Stomach (tissue), 4 donors: ENCODE measurements at regions not wholly inside any gene's neighbourhood (a gene's known extent, or its start where the extent isn't known, plus 50 kb on each side); places are given as distances from the start of the nearest gene placed in this dataset.

Experiments
- CTCF ChIP-seq, 7 experiments: fragments of 450-650 bp in 4 of 7; fragments of 200-600 bp in 3 of 7; sonication (generic) in 3 of 7; IDR thresholded peaks; one replicate each; pipeline ENCODE4 v1.5.1; 2016 to 2019; ENCODE audit warnings: antibody characterized with exemption in 7 of 7, control low read depth in 2 of 7, mild to moderate bottlenecking in 1 of 7
- POLR2A ChIP-seq, 4 donors: fragments of 450-650 bp; IDR thresholded peaks; one replicate each; pipeline ENCODE4 v1.6.1; 2016; ENCODE audit warnings: antibody characterized with exemption in 4 of 4, control low read depth in 2 of 4, mild to moderate bottlenecking in 1 of 4, moderate library complexity in 1 of 4

DNA sequence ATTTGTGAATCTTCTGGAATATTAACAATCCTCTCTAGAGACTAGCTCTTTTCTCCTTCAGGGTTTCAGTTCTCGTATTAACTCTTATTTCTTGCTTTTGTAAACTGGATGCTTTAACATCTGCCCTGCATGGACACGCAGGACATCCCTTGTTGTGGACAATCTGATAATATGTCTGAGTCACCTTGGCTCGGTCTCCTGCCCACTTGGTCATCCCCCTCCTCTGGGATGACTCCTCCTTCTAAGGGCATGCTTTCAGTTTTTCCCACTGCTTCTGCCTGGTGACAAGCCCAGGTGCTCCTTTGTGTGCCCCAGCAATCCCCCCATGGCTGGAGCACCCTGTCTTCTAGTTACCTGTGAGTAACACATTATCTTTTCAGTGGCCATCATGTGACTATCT, 460.5 kb downstream of the DSC3 start:
- TF ChIP-seq POLR2A (IDR thresholded peaks at IDR 0.05) = no peak
- TF ChIP-seq CTCF (IDR thresholded peaks at IDR 0.05) = no peak
